Trophoblast cell (in vitro differentiated cells and primary cell): ENCODE measurements at regions not wholly inside any gene's neighbourhood (a gene's known extent, or its start where the extent isn't known, plus 50 kb on each side); places are given as distances from the start of the nearest gene placed in this dataset.

Experiments used
- DNase-seq, 2 donors: peaks; one replicate each; pipeline ENCODE4 v3.0.0-alpha.2; 2016
- H2AFZ ChIP-seq: 2 replicates; pipeline ENCODE4 v1.6.1; 2013; ENCODE audit warnings: low read length, moderate library complexity, mild to moderate bottlenecking; ENCODE audit not compliant: insufficient read depth, poor library complexity
- H2AK5ac ChIP-seq: 2 replicates; pipeline ENCODE4 v1.6.1; 2013; ENCODE audit warnings: mild to moderate bottlenecking, low read length
- H2BK120ac ChIP-seq: 2 replicates; pipeline ENCODE4 v1.6.1; 2013; ENCODE audit warnings: low read length, mild to moderate bottlenecking, moderate library complexity; ENCODE audit not compliant: insufficient read depth, poor library complexity
- H2BK12ac ChIP-seq: 2 replicates; pipeline ENCODE4 v1.6.1; 2013; ENCODE audit warnings: mild to moderate bottlenecking, low read length, moderate library complexity
- H2BK5ac ChIP-seq: 2 replicates; pipeline ENCODE4 v1.6.1; 2013; ENCODE audit warnings: low read length, low read depth, moderate library complexity, mild to moderate bottlenecking; ENCODE audit not compliant: poor library complexity
- H3K14ac ChIP-seq: 2 replicates; pipeline ENCODE4 v1.6.1; 2013; ENCODE audit warnings: mild to moderate bottlenecking, low read length
- H3K18ac ChIP-seq: 2 replicates; pipeline ENCODE4 v1.6.1; 2013; ENCODE audit warnings: mild to moderate bottlenecking, low read length
- H3K23ac ChIP-seq: 2 replicates; pipeline ENCODE4 v1.6.1; 2013; ENCODE audit warnings: low read length
- H3K27ac ChIP-seq: 2 replicates; pipeline ENCODE4 v1.5.1; 2013; ENCODE audit warnings: low read depth, mild to moderate bottlenecking, inconsistent platforms, low read length, moderate library complexity
- H3K27me3 ChIP-seq: 2 replicates; pipeline ENCODE4 v1.6.1; 2013; ENCODE audit warnings: inconsistent platforms, mild to moderate bottlenecking, low read length, moderate library complexity; ENCODE audit not compliant: insufficient read depth
- H3K36me3 ChIP-seq, 2 experiments: 1 replicate in 1 of 2; 2 replicates in 1 of 2; pipeline ENCODE4 v1.6.1; 2013; ENCODE audit warnings: low read length in 2 of 2, mild to moderate bottlenecking in 2 of 2, moderate library complexity in 1 of 2; ENCODE audit not compliant: insufficient read depth in 2 of 2, control insufficient read depth in 1 of 2
- H3K4ac ChIP-seq: 2 replicates; pipeline ENCODE4 v1.6.1; 2013; ENCODE audit warnings: low read depth, mild to moderate bottlenecking, low read length, moderate library complexity
- H3K4me1 ChIP-seq, 2 experiments: 1 replicate in 1 of 2; 2 replicates in 1 of 2; pipeline ENCODE4 v1.6.1; 2013; ENCODE audit warnings: low read length in 2 of 2, mild to moderate bottlenecking in 2 of 2, moderate library complexity in 1 of 2; ENCODE audit not compliant: insufficient read depth in 2 of 2, control insufficient read depth in 1 of 2
- H3K4me2 ChIP-seq: 2 replicates; pipeline ENCODE4 v1.6.1; 2013; ENCODE audit warnings: inconsistent platforms, mild to moderate bottlenecking, low read length, moderate library complexity
- H3K4me3 ChIP-seq: 2 replicates; pipeline ENCODE4 v1.5.1; 2013; ENCODE audit warnings: mild to moderate bottlenecking, low read depth, low read length, inconsistent platforms
- H3K79me1 ChIP-seq: one replicate; pipeline ENCODE4 v1.6.1; 2013; ENCODE audit warnings: low read length
- H3K79me2 ChIP-seq: 2 replicates; pipeline ENCODE4 v1.6.1; 2013; ENCODE audit warnings: low read length, mild to moderate bottlenecking; ENCODE audit not compliant: control insufficient read depth, insufficient read depth, poor library complexity
- H3K9ac ChIP-seq: 2 replicates; pipeline ENCODE4 v1.6.1; 2013; ENCODE audit warnings: mild to moderate bottlenecking, low read length
- H3K9me3 ChIP-seq: 2 replicates; pipeline ENCODE4 v1.6.1; 2013; ENCODE audit warnings: low read depth, mild to moderate bottlenecking, control low read depth, inconsistent platforms, low read length; ENCODE audit not compliant: insufficient read depth
- H4K12ac ChIP-seq: 2 replicates; pipeline ENCODE4 v1.6.1; 2013; ENCODE audit warnings: low read depth, mild to moderate bottlenecking, low read length, moderate library complexity
- H4K8ac ChIP-seq: 2 replicates; pipeline ENCODE4 v1.6.1; 2013; ENCODE audit warnings: low read depth, mild to moderate bottlenecking, low read length, moderate library complexity
- H4K91ac ChIP-seq: one replicate; pipeline ENCODE4 v1.6.1; 2013; ENCODE audit warnings: low read depth, mild to moderate bottlenecking, low read length, moderate library complexity
- WGBS: extraction: QIAGEN DNeasy Blood & Tissue Kit; methylation state at CpG from one replicate; pipeline ENCODE4 v1.1.7; 2013; ENCODE audit warnings: missing lambda C conversion rate; ENCODE audit not compliant: insufficient read length, insufficient coverage; ENCODE audit errors: extremely low coverage; 5-methylcytosine and 5-hydroxymethylcytosine counted together

DNA sequence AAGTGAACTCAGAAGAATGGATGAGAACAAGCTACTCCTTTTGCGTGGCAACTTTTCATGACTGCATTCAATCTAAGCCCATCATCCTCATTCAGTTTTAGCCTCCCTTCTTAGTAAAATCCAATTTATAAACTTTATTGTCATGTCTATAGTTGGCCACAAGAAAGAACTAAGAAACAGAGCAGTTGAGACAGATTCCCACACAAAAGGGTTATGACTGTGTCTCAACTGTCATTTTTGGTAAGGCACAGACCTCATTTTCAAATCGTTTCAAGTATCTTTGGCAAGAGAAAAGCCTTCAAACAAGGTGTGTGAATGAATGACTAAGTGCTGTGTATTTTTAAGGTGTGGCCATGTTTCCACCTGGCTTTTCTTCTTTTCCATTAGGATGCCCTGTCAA, 84.2 kb upstream of the CREB5 start:
- DNase-seq = no peak
- Histone ChIP-seq H3K27me3 (no peaks in the 10 kb centered on the region), H2AK5ac (no peak overlapping the region), H3K27ac (no peak overlapping the region), H3K79me2 (no peaks in the 10 kb centered on the region), H3K4me3 (no peak overlapping the region), H2BK5ac (no peak overlapping the region), H2BK12ac (no peak overlapping the region), H3K9me3 (no peaks in the 10 kb centered on the region), H4K12ac (no peak overlapping the region), H3K18ac (no peak overlapping the region), H2BK120ac (no peak overlapping the region), H3K9ac (no peak overlapping the region), H3K36me3 (no peaks in the 10 kb centered on the region), H3K4ac (no peak overlapping the region), H3K4me2 (no peak overlapping the region), H4K8ac (no peak overlapping the region), H3K79me1 (no peaks in the 10 kb centered on the region), H4K91ac (no peak overlapping the region), H3K4me1 (no peaks in the 10 kb centered on the region), H3K14ac (no peak overlapping the region), H2AFZ (no peak overlapping the region), H3K23ac (no peak overlapping the region)
- whole genome bisulfite sequencing = no CpG with 5 or more reads among the region's 2 CpGs

DNA sequence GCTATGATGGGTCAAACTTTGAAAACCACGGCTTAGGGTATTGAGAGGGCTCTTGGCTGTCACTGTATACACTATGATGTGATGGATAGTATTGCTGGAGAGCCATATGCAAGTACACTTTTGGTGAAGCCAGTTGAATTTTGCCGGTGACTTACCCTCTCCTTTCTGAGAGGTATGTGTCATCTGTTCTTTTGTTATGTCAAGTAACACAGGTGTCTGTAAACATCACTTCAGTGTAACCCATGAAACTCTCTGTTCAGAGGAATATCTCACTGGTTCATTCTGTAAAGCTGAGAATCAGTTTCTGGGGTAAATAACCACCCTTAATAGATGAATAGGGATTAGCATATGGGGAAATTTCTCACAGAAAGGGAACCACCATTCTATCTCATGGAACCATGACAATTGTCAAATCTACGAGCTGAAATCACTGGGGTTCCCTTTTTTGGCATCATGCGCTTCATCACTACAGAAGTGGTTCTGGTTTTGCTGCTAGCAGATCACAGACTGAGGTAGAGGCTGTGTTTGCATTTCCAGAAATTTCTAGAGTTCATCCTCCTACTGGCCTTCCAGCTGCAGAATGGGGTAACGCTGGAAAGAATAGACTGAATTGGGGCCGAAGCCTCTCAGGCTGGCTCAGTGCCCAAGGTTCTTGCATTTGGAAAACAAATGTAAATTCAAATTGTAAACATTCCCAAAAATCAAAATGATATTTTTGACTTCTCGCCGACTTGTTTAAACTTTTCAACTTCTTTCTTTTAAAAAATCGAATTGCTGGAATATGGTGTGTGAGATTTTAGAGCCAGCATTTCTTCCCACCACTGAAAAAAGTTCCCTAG, 83.3 kb upstream of the CREB5 start:
- Histone ChIP-seq H4K91ac (no peak overlapping the region), H3K4me2 (no peak overlapping the region), H2BK5ac (no peak overlapping the region), H3K27ac (no peak overlapping the region), H2BK120ac (no peak overlapping the region), H3K4me3 (no peak overlapping the region), H3K9me3 (no peaks in the 10 kb centered on the region), H3K36me3 (no peaks in the 10 kb centered on the region), H3K4ac (no peak overlapping the region), H3K79me1 (no peaks in the 10 kb centered on the region), H3K14ac (no peak overlapping the region), H2BK12ac (no peak overlapping the region), H3K27me3 (no peaks in the 10 kb centered on the region), H3K9ac (no peak overlapping the region), H4K8ac (no peak overlapping the region), H3K18ac (no peak overlapping the region), H3K23ac (no peak overlapping the region), H2AFZ (no peak overlapping the region), H4K12ac (no peak overlapping the region), H2AK5ac (no peak overlapping the region), H3K4me1 (no peaks in the 10 kb centered on the region), H3K79me2 (no peaks in the 10 kb centered on the region)
- DNase-seq = no peak
- 100% methylated on average over 3 of the region's 9 CpGs for WGBS

DNA sequence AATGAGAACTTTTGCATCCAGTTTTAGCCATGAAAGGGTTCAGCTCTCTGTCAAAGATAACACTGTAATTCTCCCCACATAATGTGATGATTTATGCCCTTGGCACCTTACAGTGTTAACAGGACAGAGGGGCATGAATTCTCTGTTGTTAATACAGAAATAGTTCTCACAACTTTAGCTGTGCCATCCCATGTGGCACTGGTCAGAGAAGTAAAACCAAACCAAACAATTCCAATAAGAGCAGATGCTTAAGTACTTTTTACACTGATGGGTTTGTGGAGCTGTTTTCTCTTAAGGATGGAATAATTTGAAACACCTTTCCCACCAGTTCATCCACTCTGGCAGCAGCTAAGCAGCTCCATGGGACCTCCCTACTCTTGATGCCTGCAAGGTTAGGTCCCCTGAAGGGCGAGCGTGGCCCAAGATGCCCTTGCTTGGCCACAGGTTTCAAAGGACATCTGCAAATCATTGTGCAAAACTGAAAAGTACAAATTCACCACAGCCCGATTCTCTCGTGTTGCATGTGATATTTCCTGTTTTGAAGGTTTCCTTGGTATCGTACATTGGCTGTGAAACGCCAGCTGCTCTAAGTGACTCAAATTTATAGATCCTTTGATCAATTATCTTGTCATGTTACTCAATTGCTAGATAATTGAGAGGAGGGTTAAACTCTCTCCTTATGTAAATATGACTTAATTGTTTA, 82.5 kb upstream of the CREB5 start:
- H3K36me3 ChIP-seq = no peaks in the 10 kb centered on the region
- no peak overlapping the region for H4K12ac ChIP-seq
- H3K27me3 ChIP-seq = no peaks in the 10 kb centered on the region
- no peak overlapping the region for H4K91ac ChIP-seq
- H4K8ac ChIP-seq = no peak overlapping the region
- H3K9ac ChIP-seq = no peak overlapping the region
- no peak overlapping the region for H3K23ac ChIP-seq
- H2AFZ ChIP-seq = no peak overlapping the region
- H3K18ac ChIP-seq = no peak overlapping the region
- H3K4me1 ChIP-seq = no peaks in the 10 kb centered on the region
- no peak overlapping the region for H3K4ac ChIP-seq
- no peak overlapping the region for H2BK120ac ChIP-seq
- no peak overlapping the region for H2BK12ac ChIP-seq
- H3K4me3 ChIP-seq = no peak overlapping the region
- no peak overlapping the region for H2AK5ac ChIP-seq
- H3K9me3 ChIP-seq = no peaks in the 10 kb centered on the region
- H2BK5ac ChIP-seq = no peak overlapping the region
- WGBS = no CpG with 5 or more reads among the region's 6 CpGs
- H3K79me2 ChIP-seq = no peaks in the 10 kb centered on the region
- H3K4me2 ChIP-seq = no peak overlapping the region
- no peaks in the 10 kb centered on the region for H3K79me1 ChIP-seq
- DNase-seq = no peak
- H3K27ac ChIP-seq = no peak overlapping the region
- H3K14ac ChIP-seq = no peak overlapping the region

DNA sequence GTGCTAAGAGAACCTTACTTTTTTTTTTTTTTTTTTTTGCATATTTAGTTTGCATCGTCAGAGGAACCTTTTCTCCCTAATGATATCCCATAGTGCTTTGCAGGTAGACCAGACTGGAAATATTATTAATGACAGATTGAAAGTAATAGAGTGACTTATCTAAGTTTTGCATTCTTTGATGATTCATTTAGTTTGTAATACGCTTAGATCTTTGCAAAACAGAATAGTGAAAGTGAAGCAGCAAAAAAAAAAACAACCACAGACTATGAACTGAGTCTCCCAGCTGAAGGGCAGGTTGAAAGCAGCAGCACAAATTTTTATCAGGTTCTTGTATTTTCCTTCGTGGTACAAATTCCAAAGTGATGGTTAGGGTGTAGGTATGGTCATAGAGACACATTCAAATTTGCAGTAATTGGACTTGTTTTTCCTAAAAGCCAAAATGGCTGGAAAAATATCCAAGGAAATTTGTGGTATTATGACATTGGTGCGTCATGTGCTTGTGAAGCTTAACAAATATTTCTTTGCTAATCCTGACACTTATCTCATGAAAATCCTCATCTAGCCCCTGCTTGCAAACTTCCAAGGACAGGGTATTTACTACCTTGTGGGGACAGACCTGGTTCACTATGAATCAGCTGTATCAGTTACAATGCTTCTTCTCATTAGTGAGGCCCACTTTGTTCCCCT, 81.8 kb upstream of the CREB5 start:
- Histone ChIP-seq H3K4me3 (no peak overlapping the region), H3K4ac (no peak overlapping the region), H2AFZ (no peak overlapping the region), H3K14ac (no peak overlapping the region), H3K36me3 (no peaks in the 10 kb centered on the region), H2AK5ac (no peak overlapping the region), H4K12ac (no peak overlapping the region), H3K4me2 (no peak overlapping the region), H3K27ac (no peak overlapping the region), H2BK120ac (no peak overlapping the region), H3K18ac (no peak overlapping the region), H2BK12ac (no peak overlapping the region), H2BK5ac (no peak overlapping the region), H4K91ac (no peak overlapping the region), H3K9ac (no peak overlapping the region), H3K9me3 (no peaks in the 10 kb centered on the region), H3K79me2 (no peaks in the 10 kb centered on the region), H3K4me1 (no peaks in the 10 kb centered on the region), H3K23ac (no peak overlapping the region), H3K79me1 (no peaks in the 10 kb centered on the region), H3K27me3 (no peaks in the 10 kb centered on the region), H4K8ac (no peak overlapping the region)
- no peak for DNase-seq
- no CpG with 5 or more reads among the region's 4 CpGs for WGBS
